Ectodermal cell (in vitro differentiated cells): ENCODE measurements at regions not wholly inside any gene's neighbourhood (a gene's known extent, or its start where the extent isn't known, plus 50 kb on each side); places are given as distances from the start of the nearest gene placed in this dataset.
"Not testable (repeated sequence)": the region's sequence is repeated elsewhere in the genome, so short reads cannot be mapped to it uniquely, and the experiment has no call there.

Experiments
- H3K27ac ChIP-seq: 2 replicates; pipeline ENCODE4 v1.7.0; 2013; ENCODE audit warnings: mild to moderate bottlenecking, low read depth, low read length; ENCODE audit not compliant: insufficient read depth, poor library complexity, severe bottlenecking
- H3K27me3 ChIP-seq: 2 replicates; pipeline ENCODE4 v1.7.0; 2013; ENCODE audit warnings: mild to moderate bottlenecking, low read length; ENCODE audit not compliant: insufficient read depth, control insufficient read depth, poor library complexity, severe bottlenecking
- H3K36me3 ChIP-seq: one replicate; pipeline ENCODE4 v1.7.0; 2013; ENCODE audit warnings: low read length; ENCODE audit not compliant: control insufficient read depth, insufficient read depth
- H3K4me1 ChIP-seq: one replicate; pipeline ENCODE4 v1.7.0; 2013; ENCODE audit warnings: low read length; ENCODE audit not compliant: control insufficient read depth, insufficient read depth
- H3K4me3 ChIP-seq: 2 replicates; pipeline ENCODE4 v1.7.0; 2013; ENCODE audit warnings: low read depth, low read length, control low read depth; ENCODE audit not compliant: insufficient read depth
- H3K9me3 ChIP-seq: 2 replicates; pipeline ENCODE4 v1.7.0; 2013; ENCODE audit warnings: mild to moderate bottlenecking, low read length, moderate library complexity; ENCODE audit not compliant: control insufficient read depth
- WGBS, 2 experiments: methylation state at CpG; one replicate each; pipeline ENCODE4 v1.1.7; 2013; ENCODE audit warnings: missing lambda C conversion rate in 2 of 2; 5-methylcytosine and 5-hydroxymethylcytosine counted together

- H3K36me3 ChIP-seq = no peaks in the 10 kb centered on the region
- 93 to 95% methylated on average over 20 to 23 of the region's 23 CpGs for WGBS, 2 experiments
- H3K27me3 ChIP-seq = no peaks in the 10 kb centered on the region
- H3K4me3 ChIP-seq = no peak overlapping the region
- no peaks in the 10 kb centered on the region for H3K4me1 ChIP-seq
- H3K9me3 ChIP-seq = no peaks in the 10 kb centered on the region
- no peak overlapping the region for H3K27ac ChIP-seq
These were observed 474.3 kb downstream of the MID1IP1 start for GRCh38 chrX:39275500-39276068.

DNA sequence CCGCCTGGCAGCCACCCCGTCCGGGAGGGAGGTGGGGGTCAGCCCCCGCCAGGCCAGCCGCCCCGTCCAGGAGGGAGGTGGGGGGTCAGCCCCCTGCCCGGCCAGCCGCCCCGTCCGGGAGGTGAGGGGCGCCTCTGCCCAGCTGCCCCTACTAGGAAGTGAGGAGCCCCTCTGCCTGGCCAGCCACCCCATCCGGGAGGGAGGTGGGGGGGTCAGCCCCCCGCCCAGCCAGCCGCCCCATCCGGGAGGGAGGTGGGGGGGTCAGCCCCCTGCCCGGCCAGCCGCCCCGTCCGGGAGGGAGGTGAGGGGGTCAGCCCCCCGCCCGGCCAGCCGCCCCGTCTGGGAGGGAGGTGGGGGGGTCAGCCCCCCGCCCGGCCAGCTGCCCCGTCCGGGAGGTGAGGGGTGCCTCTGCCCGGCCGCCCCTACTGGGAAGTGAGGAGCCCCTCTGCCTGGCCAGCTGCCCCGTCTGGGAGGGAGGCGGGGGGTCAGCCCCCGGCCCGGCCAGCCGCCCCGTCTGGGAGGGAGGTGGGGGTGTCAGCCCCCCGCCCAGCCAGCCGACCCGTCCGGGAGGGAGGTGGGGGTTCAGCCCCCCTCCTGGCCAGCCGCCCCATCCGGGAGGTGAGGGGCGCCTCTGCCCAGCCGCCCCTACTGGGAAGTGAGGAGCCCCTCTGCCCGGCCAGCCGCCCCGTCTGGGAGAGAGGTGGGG, 476.6 kb downstream of the MID1IP1 start:
- not testable (repeated sequence) for H3K27ac ChIP-seq, H3K4me1 ChIP-seq, H3K9me3 ChIP-seq, H3K27me3 ChIP-seq, H3K36me3 ChIP-seq, H3K4me3 ChIP-seq
- 91 to 94% methylated on average over 26 to 41 of the region's 46 CpGs for WGBS, 2 experiments

DNA sequence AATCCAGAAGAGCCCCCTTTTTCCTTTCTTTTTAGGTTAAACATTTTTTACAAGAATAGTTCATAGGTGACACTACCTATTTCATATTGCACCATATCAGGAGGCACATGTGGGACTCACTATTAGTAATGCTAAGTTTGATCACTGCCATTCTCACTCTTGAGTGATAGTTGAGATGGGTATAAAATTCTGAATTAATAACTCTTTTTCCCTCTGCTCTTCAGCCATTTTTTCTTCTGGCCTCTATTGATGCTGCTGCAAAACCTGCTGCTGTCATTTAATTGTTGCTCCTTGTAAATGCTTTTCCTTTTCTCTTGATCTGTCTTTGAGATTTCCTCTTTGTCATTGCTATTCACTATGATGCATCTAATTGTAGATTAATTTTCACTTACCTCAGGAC, 482.0 kb downstream of the MID1IP1 start:
- H3K4me1 ChIP-seq = no peaks in the 10 kb centered on the region
- no peaks in the 10 kb centered on the region for H3K9me3 ChIP-seq
- H3K4me3 ChIP-seq = no peak overlapping the region
- H3K27me3 ChIP-seq = no peaks in the 10 kb centered on the region
- no peak overlapping the region for H3K27ac ChIP-seq
- no peaks in the 10 kb centered on the region for H3K36me3 ChIP-seq

DNA sequence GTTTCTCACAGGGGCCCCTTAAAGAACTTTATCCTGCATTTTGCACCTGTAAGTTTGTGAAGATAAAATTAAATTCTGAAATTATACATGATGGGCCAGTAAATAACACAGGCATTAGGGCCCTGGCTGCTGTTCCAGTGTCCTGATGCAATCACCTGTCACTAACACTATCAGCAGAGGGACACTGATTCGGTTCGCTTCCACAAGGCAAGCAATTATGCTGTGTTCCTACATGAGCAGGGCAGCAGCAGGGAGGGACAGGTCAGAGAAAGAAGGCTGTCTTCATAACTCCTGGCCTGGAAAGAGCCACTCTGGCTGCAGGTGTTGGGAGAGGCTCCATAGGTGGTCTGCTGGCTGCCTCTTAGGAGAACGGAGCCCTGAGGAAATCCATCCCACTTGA, 487.3 kb downstream of the MID1IP1 start:
- no peaks in the 10 kb centered on the region for H3K4me1 ChIP-seq
- H3K36me3 ChIP-seq = no peaks in the 10 kb centered on the region
- no peaks in the 10 kb centered on the region for H3K9me3 ChIP-seq
- no peak overlapping the region for H3K27ac ChIP-seq
- no peaks in the 10 kb centered on the region for H3K27me3 ChIP-seq
- 95 to 96% methylated on average over 3 of the region's 3 CpGs for WGBS, 2 experiments
- H3K4me3 ChIP-seq = no peak overlapping the region

- H3K4me3 ChIP-seq = no peak overlapping the region
- H3K9me3 ChIP-seq = no peaks in the 10 kb centered on the region
- WGBS, 2 experiments = 96 to 98% methylated on average over 4 of the region's 4 CpGs
- no peaks in the 10 kb centered on the region for H3K4me1 ChIP-seq
- no peak overlapping the region for H3K27ac ChIP-seq
- no peaks in the 10 kb centered on the region for H3K36me3 ChIP-seq
- H3K27me3 ChIP-seq = no peaks in the 10 kb centered on the region
These were observed 488.6 kb downstream of the MID1IP1 start for GRCh38 chrX:39289827-39290226.

DNA sequence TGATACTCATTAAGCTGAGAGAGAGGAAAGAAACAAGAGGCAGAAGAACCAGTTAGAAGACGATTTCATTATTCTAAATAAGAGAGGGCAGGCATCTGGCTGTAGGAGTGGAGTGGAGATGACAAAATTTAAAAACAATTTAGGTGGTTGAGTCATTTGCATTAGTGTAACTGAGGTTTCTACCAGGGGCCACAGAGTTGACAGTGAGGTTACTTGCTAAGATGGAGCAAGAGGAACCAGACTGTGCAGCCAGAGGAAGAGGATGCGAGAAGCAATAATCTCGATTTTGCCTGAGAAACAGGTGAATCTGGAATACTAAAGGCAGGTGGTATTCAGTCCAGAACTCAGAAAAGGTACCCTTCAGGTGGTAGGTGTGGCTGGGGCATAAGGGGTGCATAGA, 491.9 kb downstream of the MID1IP1 start:
- no peaks in the 10 kb centered on the region for H3K9me3 ChIP-seq
- H3K27ac ChIP-seq = no peak overlapping the region
- 91 to 96% methylated on average over 3 of the region's 3 CpGs for WGBS, 2 experiments
- no peaks in the 10 kb centered on the region for H3K27me3 ChIP-seq
- H3K4me3 ChIP-seq = no peak overlapping the region
- no peaks in the 10 kb centered on the region for H3K36me3 ChIP-seq
- no peaks in the 10 kb centered on the region for H3K4me1 ChIP-seq

DNA sequence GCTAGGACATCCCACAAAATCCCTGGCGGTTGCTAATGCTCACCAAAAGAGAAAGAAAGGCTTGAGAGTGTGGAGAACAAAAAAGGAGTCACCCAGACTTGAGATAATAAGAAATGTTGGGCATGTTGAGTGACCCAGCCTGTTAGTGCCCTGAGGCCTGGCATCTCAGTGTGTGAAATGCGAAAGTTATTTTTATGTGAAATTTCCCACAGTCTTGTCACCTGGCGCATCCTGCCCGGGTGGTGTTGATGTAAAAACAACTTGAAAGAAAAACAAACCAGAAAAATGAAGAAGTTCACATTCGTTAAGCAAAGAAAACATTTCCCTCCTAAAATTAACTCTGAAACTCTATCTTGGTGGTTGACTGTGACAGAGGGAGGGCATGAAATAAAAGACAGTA, 495.2 kb downstream of the MID1IP1 start:
- WGBS, 2 experiments = 94 to 100% methylated on average over 2 to 4 of the region's 5 CpGs
- Histone ChIP-seq H3K36me3 (no peaks in the 10 kb centered on the region), H3K27ac (no peak overlapping the region), H3K27me3 (no peaks in the 10 kb centered on the region), H3K4me3 (no peak overlapping the region), H3K4me1 (no peaks in the 10 kb centered on the region), H3K9me3 (no peaks in the 10 kb centered on the region)

GRCh38 chrX:39298821-39299220, 497.6 kb downstream of the MID1IP1 start:
- no peaks in the 10 kb centered on the region for H3K36me3 ChIP-seq
- H3K27ac ChIP-seq = no peak overlapping the region
- no peak overlapping the region for H3K4me3 ChIP-seq
- 90 to 93% methylated on average over 2 of the region's 2 CpGs for WGBS, 2 experiments
- no peaks in the 10 kb centered on the region for H3K9me3 ChIP-seq
- H3K27me3 ChIP-seq = no peaks in the 10 kb centered on the region
- no peaks in the 10 kb centered on the region for H3K4me1 ChIP-seq

GRCh38 chrX:39299615-39300014, 498.4 kb downstream of the MID1IP1 start:
- WGBS, 2 experiments = 77 to 95% methylated on average over 2 of the region's 2 CpGs
- no peaks in the 10 kb centered on the region for H3K4me1 ChIP-seq
- H3K27me3 ChIP-seq = no peaks in the 10 kb centered on the region
- H3K9me3 ChIP-seq = no peaks in the 10 kb centered on the region
- H3K27ac ChIP-seq = no peak overlapping the region
- H3K36me3 ChIP-seq = no peaks in the 10 kb centered on the region
- no peak overlapping the region for H3K4me3 ChIP-seq

DNA sequence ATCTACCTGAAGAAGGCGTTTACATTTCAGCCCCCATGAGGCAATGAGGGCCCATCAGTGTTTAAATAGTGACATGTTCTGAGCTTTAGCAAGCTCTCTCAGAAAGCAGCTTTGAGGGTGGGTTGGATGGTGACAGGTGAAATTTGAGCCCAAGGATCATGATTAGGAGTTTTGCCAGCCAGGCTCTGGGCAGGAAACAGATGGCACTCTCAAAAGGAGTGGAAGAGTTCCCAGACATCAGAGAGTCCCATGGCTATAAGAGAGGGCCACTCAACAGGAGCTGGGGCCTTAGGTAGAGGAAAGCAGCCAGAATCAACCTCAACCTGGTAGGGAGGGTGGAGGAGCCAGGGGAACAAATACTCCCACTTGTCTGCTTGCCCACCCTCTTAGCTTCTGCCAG, 499.8 kb downstream of the MID1IP1 start:
- Histone ChIP-seq H3K36me3 (no peaks in the 10 kb centered on the region), H3K27me3 (no peaks in the 10 kb centered on the region), H3K9me3 (no peaks in the 10 kb centered on the region), H3K4me1 (no peaks in the 10 kb centered on the region), H3K27ac (no peak overlapping the region), H3K4me3 (no peak overlapping the region)
- WGBS, 2 experiments = 93 to 94% methylated on average over 1 of the region's 1 CpG
